ENCODE measurements at regions not wholly inside any gene's neighbourhood (a gene's known extent, or its start where the extent isn't known, plus 50 kb on each side); places are given as distances from the start of the nearest gene placed in this dataset.

GRCh38 chr4:33980361-33980760 is 2264.0 kb downstream of the ARAP2 start:
- Histone ChIP-seq H3K4me1 (replicated peaks in 1 of 4; ENCODE audit: control insufficient read depth in 3 of 4, insufficient read depth in 4 of 4, low read length in 3 of 4) (no peaks in the 10 kb centered on the region), H3K9ac (replicated peaks in 1 of 4; ENCODE audit: extremely low read depth in 1 of 4, low read depth in 3 of 4, low read length in 3 of 4) (no peak overlapping the region), H3K18ac (ENCODE audit: extremely low read depth, low read length) (no peak overlapping the region), H3K4me3 (ENCODE audit: extremely low read depth in 1 of 4, insufficient read depth in 2 of 4, low read depth in 3 of 4, low read length in 4 of 4) (no peak overlapping the region), H2BK12ac (ENCODE audit: low read depth, low read length) (no peak overlapping the region), H3K79me2 (ENCODE audit: control insufficient read depth in 1 of 2, insufficient read depth in 2 of 2, low read length in 2 of 2) (no peaks in the 10 kb centered on the region), H3K9me3 (ENCODE audit: insufficient read depth in 2 of 2, low read depth in 1 of 2, low read length in 1 of 2) (no peaks in the 10 kb centered on the region), H3K4ac (replicated peaks; ENCODE audit: insufficient read length, low read depth, low read length) (no peak overlapping the region), H2AFZ (ENCODE audit: low read length) (no peak overlapping the region), H2BK5ac (ENCODE audit: low read depth, low read length) (no peak overlapping the region), H3K27ac (ENCODE audit: low read depth, low read length) (no peak overlapping the region), H3K79me1 (ENCODE audit: low read depth, low read length) (no peaks in the 10 kb centered on the region), H3K4me2 (ENCODE audit: insufficient read depth in 1 of 2, low read depth in 2 of 2, low read length in 2 of 2) (no peak overlapping the region), H3K23me2 (ENCODE audit: low read depth, low read length) (no peaks in the 10 kb centered on the region), H3K14ac (ENCODE audit: insufficient read length) (no peak overlapping the region), H3K56ac (replicated peaks; ENCODE audit: insufficient read length, low read depth, low read length) (no peak overlapping the region), H3K23ac (ENCODE audit: insufficient read length) (no peak overlapping the region), H4K8ac (ENCODE audit: extremely low read depth, insufficient read depth, low read length) (no peak overlapping the region), H4K91ac (replicated peaks; ENCODE audit: insufficient read length, low read length) (no peak overlapping the region), H4K5ac (ENCODE audit: insufficient read length, low read depth, low read length) (no peak overlapping the region), H2BK20ac (ENCODE audit: low read length) (no peak overlapping the region), H3K36me3 (ENCODE audit: control insufficient read depth in 2 of 4, insufficient read depth in 4 of 4, low read length in 3 of 4) (no peaks in the 10 kb centered on the region), H2BK120ac (replicated peaks; ENCODE audit: low read depth, low read length) (no peak overlapping the region), H2AK5ac (ENCODE audit: low read depth, low read length) (no peak overlapping the region), H2BK15ac (ENCODE audit: low read length) (no peak overlapping the region), H3K27me3 (replicated peaks in 1 of 4; ENCODE audit: control insufficient read depth in 3 of 4, extremely low read depth in 1 of 4, insufficient read depth in 3 of 4, low read length in 3 of 4) (no peaks in the 10 kb centered on the region), H4K20me1 (replicated peaks in 1 of 2; ENCODE audit: control insufficient read depth in 1 of 2, insufficient read depth in 2 of 2, low read length in 2 of 2) (no peaks in the 10 kb centered on the region)
- TF ChIP-seq NRF1 (IDR thresholded peaks at IDR 0.05; ENCODE audit: low read depth, low read length) (no peak), HDAC2 (IDR thresholded peaks at IDR 0.05; ENCODE audit: borderline replicate concordance in 1 of 2, low read depth in 2 of 2, low read length in 2 of 2) (no peak), POU5F1 (IDR thresholded peaks at IDR 0.05; ENCODE audit: low read depth, low read length) (no peak), HDAC6 (IDR thresholded peaks at IDR 0.05; ENCODE audit: low read depth, low read length) (no peak)
- no peak for FAIRE-seq
- WGBS, 2 experiments (ENCODE audit: extremely low coverage in 1 of 2, insufficient coverage in 1 of 2, insufficient read length in 1 of 2, insufficient replicate concordance in 2 of 2, low coverage in 1 of 2, low lambda C conversion rate in 2 of 2, missing lambda C conversion rate in 1 of 2), result 100% methylated on average over 2 of the region's 2 CpGs; no CpG with 5 or more reads in 1 of the 2 experiments
- ChIA-PET CTCF (ENCODE audit: partially characterized antibody) (no interaction called here), POLR2A (ENCODE audit: partially characterized antibody) (no interaction called here)
- DNase-seq (ENCODE audit: low read depth in 1 of 2, low spot score in 2 of 2), result no peak
